Gastroesophageal sphincter (tissue), 4 donors: ENCODE measurements at regions not wholly inside any gene's neighbourhood (a gene's known extent, or its start where the extent isn't known, plus 50 kb on each side); places are given as distances from the start of the nearest gene placed in this dataset.

Source experiments
- ATAC-seq: fragments of 150-250 bp; one replicate; pipeline ENCODE4 v1.9.1; 2016; ENCODE audit warnings: mild to moderate bottlenecking, moderate library complexity
- H3K27ac ChIP-seq, 4 donors: fragments of 200-600 bp; sonication (generic) in 3 of 4; 1 replicate in 3 of 4; 2 replicates in 1 of 4; pipeline ENCODE4 v1.5.1; 2016 to 2019
- H3K27me3 ChIP-seq: fragments of 200-600 bp; sonication (generic); one replicate; pipeline ENCODE4 v1.5.1; 2019
- H3K36me3 ChIP-seq, 2 donors: fragments of 200-600 bp; sonication (generic); one replicate each; pipeline ENCODE4 v1.5.1; 2019; ENCODE audit warnings: control low read depth in 1 of 2
- H3K4me1 ChIP-seq, 3 donors: fragments of 200-600 bp; sonication (generic); 1 replicate in 2 of 3; 2 replicates in 1 of 3; pipeline ENCODE4 v1.5.1; 2016 to 2019; ENCODE audit warnings: control low read depth in 2 of 3
- H3K4me3 ChIP-seq, 2 donors: fragments of 200-600 bp; sonication (generic); one replicate each; pipeline ENCODE4 v1.5.1; 2019; ENCODE audit warnings: mild to moderate bottlenecking in 1 of 2, moderate library complexity in 1 of 2
- H3K9me3 ChIP-seq, 3 donors: fragments of 200-600 bp; sonication (generic); one replicate each; pipeline ENCODE4 v1.5.1; 2017 to 2019; ENCODE audit warnings: control low read depth in 2 of 3
- EP300 ChIP-seq: sonication (generic); formaldehyde crosslinking; IDR thresholded peaks from one replicate; pipeline ENCODE4 v1.6.1; 2017; ENCODE audit warnings: antibody characterized with exemption, mild to moderate bottlenecking
- POLR2A ChIP-seq, 2 donors: fragments of 450-650 bp; IDR thresholded peaks; one replicate each; pipeline ENCODE4 v1.6.1; 2017; ENCODE audit warnings: antibody characterized with exemption in 2 of 2, mild to moderate bottlenecking in 2 of 2, moderate library complexity in 1 of 2
- POLR2AphosphoS5 ChIP-seq: sonication (generic); formaldehyde crosslinking; IDR thresholded peaks from one replicate; pipeline ENCODE4 v1.6.1; 2017; ENCODE audit warnings: antibody characterized with exemption
- whole genome bisulfite sequencing, 2 donors: methylation state at CpG; one replicate each; pipeline ENCODE4 v1.1.5; 2018; ENCODE audit warnings: low coverage in 1 of 2; 5-methylcytosine and 5-hydroxymethylcytosine counted together
- TF ChIP-seq, protein P1 (sequence below), 4 experiments: fragments of 200-600 bp in 2 of 4; fragments of 450-650 bp in 2 of 4; sonication (generic) in 1 of 4; IDR thresholded peaks; one replicate each; pipeline ENCODE4 v1.5.1; 2017 to 2019; ENCODE audit warnings: antibody characterized with exemption in 4 of 4, mild to moderate bottlenecking in 2 of 4, moderate library complexity in 2 of 4

GRCh38 chr14:85131226-85131922, 398.6 kb upstream of the FLRT2 start:
- Histone ChIP-seq H3K9me3 (peaks cover 0 to 7% (median 0%) of the 10 kb centered on the region in 3 donors), H3K27me3 (no peaks in the 10 kb centered on the region), H3K4me3 (no peak overlapping the region), H3K4me1 (no peaks in the 10 kb centered on the region), H3K36me3 (no peaks in the 10 kb centered on the region), H3K27ac (no peak overlapping the region)
- TF ChIP-seq EP300 = no peak
- TF ChIP-seq POLR2A (IDR thresholded peaks at IDR 0.05) = no peak
- TF ChIP-seq, protein P1, sequence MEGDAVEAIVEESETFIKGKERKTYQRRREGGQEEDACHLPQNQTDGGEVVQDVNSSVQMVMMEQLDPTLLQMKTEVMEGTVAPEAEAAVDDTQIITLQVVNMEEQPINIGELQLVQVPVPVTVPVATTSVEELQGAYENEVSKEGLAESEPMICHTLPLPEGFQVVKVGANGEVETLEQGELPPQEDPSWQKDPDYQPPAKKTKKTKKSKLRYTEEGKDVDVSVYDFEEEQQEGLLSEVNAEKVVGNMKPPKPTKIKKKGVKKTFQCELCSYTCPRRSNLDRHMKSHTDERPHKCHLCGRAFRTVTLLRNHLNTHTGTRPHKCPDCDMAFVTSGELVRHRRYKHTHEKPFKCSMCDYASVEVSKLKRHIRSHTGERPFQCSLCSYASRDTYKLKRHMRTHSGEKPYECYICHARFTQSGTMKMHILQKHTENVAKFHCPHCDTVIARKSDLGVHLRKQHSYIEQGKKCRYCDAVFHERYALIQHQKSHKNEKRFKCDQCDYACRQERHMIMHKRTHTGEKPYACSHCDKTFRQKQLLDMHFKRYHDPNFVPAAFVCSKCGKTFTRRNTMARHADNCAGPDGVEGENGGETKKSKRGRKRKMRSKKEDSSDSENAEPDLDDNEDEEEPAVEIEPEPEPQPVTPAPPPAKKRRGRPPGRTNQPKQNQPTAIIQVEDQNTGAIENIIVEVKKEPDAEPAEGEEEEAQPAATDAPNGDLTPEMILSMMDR (IDR thresholded peaks at IDR 0.05) = no peak
- TF ChIP-seq POLR2AphosphoS5 = no peak
- no CpG with 5 or more reads among the region's 2 CpGs for WGBS, 2 donors
- no peak for ATAC-seq

DNA sequence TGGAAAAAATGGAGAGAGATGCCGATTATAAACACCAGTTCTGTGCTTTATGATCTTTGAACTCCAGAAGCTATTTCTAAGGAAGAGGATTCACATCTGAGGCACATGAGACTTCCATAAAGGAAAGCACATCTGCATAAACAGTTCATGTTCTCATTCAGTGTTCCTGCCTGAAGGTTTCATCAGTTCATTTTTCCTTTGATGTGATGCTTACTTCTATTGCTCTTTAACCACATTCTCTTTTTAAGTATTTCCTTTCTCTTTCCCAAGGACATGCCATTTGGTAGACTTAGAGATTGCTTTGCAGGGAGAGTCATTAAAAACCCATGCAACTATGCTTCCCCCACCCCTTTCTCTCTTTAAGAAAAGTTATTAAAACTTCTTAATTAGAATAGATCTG, 387.0 kb upstream of the FLRT2 start:
- no peak for ATAC-seq
- TF ChIP-seq EP300 (no peak), POLR2AphosphoS5 (no peak), POLR2A (IDR thresholded peaks at IDR 0.05) (no peak)
- TF ChIP-seq, protein P1 (IDR thresholded peaks at IDR 0.05) = no peak
- Histone ChIP-seq H3K4me3 (no peak overlapping the region), H3K9me3 (peaks cover 0 to 4% (median 0%) of the 10 kb centered on the region in 3 donors), H3K27ac (no peak overlapping the region), H3K36me3 (no peaks in the 10 kb centered on the region), H3K4me1 (no peaks in the 10 kb centered on the region), H3K27me3 (peaks cover 3% of the 10 kb centered on the region)
- WGBS, 2 donors = 53 to 88% methylated on average over 1 of the region's 1 CpG

- TF ChIP-seq POLR2A (IDR thresholded peaks at IDR 0.05) (no peak), EP300 (no peak), POLR2AphosphoS5 (no peak)
- TF ChIP-seq, protein P1 (IDR thresholded peaks at IDR 0.05) = no peak
- H3K27ac ChIP-seq = no peak overlapping the region
- H3K4me3 ChIP-seq = no peak overlapping the region
- H3K27me3 ChIP-seq = peaks cover 3% of the 10 kb centered on the region
- WGBS, 2 donors = 75 to 79% methylated on average over 2 to 3 of the region's 3 CpGs
- no peak for ATAC-seq
- H3K4me1 ChIP-seq = no peaks in the 10 kb centered on the region
- H3K36me3 ChIP-seq = no peaks in the 10 kb centered on the region
- peaks cover 0 to 7% (median 0%) of the 10 kb centered on the region in 3 donors for H3K9me3 ChIP-seq
Observed at GRCh38 chr14:85146779-85147178, 383.2 kb upstream of the FLRT2 start.

- peaks cover 3% of the 10 kb centered on the region for H3K27me3 ChIP-seq
- no peaks in the 10 kb centered on the region for H3K4me1 ChIP-seq
- H3K36me3 ChIP-seq = no peaks in the 10 kb centered on the region
- no peak overlapping the region for H3K27ac ChIP-seq
- no peak overlapping the region for H3K4me3 ChIP-seq
- peaks cover 0 to 7% (median 0%) of the 10 kb centered on the region in 3 donors for H3K9me3 ChIP-seq
- no peak for ATAC-seq
- TF ChIP-seq POLR2AphosphoS5 = no peak
- WGBS, 2 donors = 34 to 57% methylated on average over 4 of the region's 4 CpGs
Observed at GRCh38 chr14:85150166-85150565, 379.8 kb upstream of the FLRT2 start.

DNA sequence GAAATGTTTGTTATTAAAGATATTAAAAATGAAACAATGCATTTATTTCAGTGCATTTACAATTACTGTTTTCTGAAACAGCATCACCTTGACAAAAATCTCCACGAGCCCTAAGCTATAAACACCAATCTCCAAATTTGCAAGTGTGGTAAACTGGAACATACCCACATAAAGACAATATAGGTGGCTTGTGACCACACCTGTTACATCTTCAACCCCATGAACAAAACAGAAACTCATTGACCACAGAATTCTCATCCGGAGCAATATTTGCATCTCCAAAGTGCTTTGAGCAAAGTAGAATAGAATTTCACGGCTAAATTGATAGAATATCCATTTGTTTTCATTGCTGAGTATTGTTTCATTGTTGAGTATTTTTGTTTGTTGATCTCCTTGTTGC, 375.2 kb upstream of the FLRT2 start:
- no peak overlapping the region for H3K4me3 ChIP-seq
- no peaks in the 10 kb centered on the region for H3K4me1 ChIP-seq
- WGBS, 2 donors = 64 to 100% methylated on average over 3 of the region's 3 CpGs
- no peaks in the 10 kb centered on the region for H3K27me3 ChIP-seq
- H3K36me3 ChIP-seq = no peaks in the 10 kb centered on the region
- no peaks in the 10 kb centered on the region for H3K9me3 ChIP-seq
- no peak overlapping the region for H3K27ac ChIP-seq
- no peak for ATAC-seq
- TF ChIP-seq POLR2AphosphoS5 (no peak), EP300 (no peak), POLR2A (IDR thresholded peaks at IDR 0.05) (no peak)
- TF ChIP-seq, protein P1 (IDR thresholded peaks at IDR 0.05) = no peak
